Heart left ventricle (tissue), 16 donors: ENCODE measurements at regions not wholly inside any gene's neighbourhood (a gene's known extent, or its start where the extent isn't known, plus 50 kb on each side); places are given as distances from the start of the nearest gene placed in this dataset.

Experiments
- ATAC-seq, 4 donors: fragments of 200-7000 bp; cut with Tn5 transposase; one replicate each; pipeline ENCODE4 v1.9.1; 2020 to 2022; ENCODE audit warnings: moderate library complexity in 4 of 4, mild to moderate bottlenecking in 3 of 4, moderate number of reproducible peaks in 1 of 4
- DNase-seq, 5 donors: peaks; one replicate each; pipeline ENCODE4 v3.0.0-alpha.2; 2020
- H3K27ac ChIP-seq, 12 donors: fragments of 200-600 bp; sonication (generic) in 4 of 12; one replicate each; pipeline versions ENCODE4 v1.5.0 to v1.8.0; 2016 to 2022; ENCODE audit warnings: mild to moderate bottlenecking in 2 of 12
- H3K27me3 ChIP-seq, 9 donors: fragments of 200-600 bp; sonication (generic) in 2 of 9; one replicate each; pipeline versions ENCODE4 v1.5.1 to v1.8.0; 2016 to 2022; ENCODE audit warnings: mild to moderate bottlenecking in 3 of 9
- H3K36me3 ChIP-seq, 9 donors: fragments of 200-600 bp; sonication (generic) in 2 of 9; one replicate each; pipeline versions ENCODE4 v1.5.0 to v1.8.0; 2018 to 2022; ENCODE audit warnings: mild to moderate bottlenecking in 2 of 9
- H3K4me1 ChIP-seq, 12 donors: fragments of 200-600 bp; sonication (generic) in 4 of 12; one replicate each; pipeline versions ENCODE4 v1.5.0 to v1.8.0; 2016 to 2022; ENCODE audit warnings: mild to moderate bottlenecking in 3 of 12
- H3K4me3 ChIP-seq, 12 donors: fragments of 200-600 bp; sonication (generic) in 4 of 12; one replicate each; pipeline versions ENCODE4 v1.5.0 to v1.8.0; 2017 to 2022; ENCODE audit warnings: mild to moderate bottlenecking in 9 of 12, moderate library complexity in 4 of 12
- H3K9me3 ChIP-seq, 12 donors: fragments of 200-600 bp; sonication (generic) in 4 of 12; one replicate each; pipeline versions ENCODE4 v1.5.0 to v1.8.0; 2016 to 2022; ENCODE audit warnings: mild to moderate bottlenecking in 1 of 12
- CTCF ChIP-seq, 12 donors: fragments of 200-600 bp; sonication (generic) in 4 of 12; IDR thresholded peaks; one replicate each; pipeline versions ENCODE4 v1.5.0 to v1.8.0; 2018 to 2022; ENCODE audit warnings: antibody characterized with exemption in 12 of 12, mild to moderate bottlenecking in 5 of 12
- POLR2A ChIP-seq, 2 donors: fragments of 450-650 bp; IDR thresholded peaks; one replicate each; pipeline ENCODE4 v1.6.1; 2017; ENCODE audit warnings: antibody characterized with exemption in 2 of 2, mild to moderate bottlenecking in 2 of 2, moderate library complexity in 2 of 2
- WGBS, 4 donors: extraction: QIAGEN DNeasy Blood & Tissue Kit in 2 of 4; methylation state at CpG; one replicate each; pipeline versions ENCODE4 v1.1.5 to v1.1.7; 2013 to 2018; 5-methylcytosine and 5-hydroxymethylcytosine counted together
- intact Hi-C, 10 donors: fragments of 100-400 bp; cut with DNase I; formaldehyde crosslinking; loops; one replicate each; pipeline versions ENCODE4 v1.11.1 to v1.14.2; 2022
- donor health status: ischemic (EF 13 %, LVEDD 7.1; RV severe dilation, severe dysfunction).
- donor health status: healthy with polysubstance abuse.
- donor health status: DM: no; HTN: yes; CAD: no.
- donor health status: DM: no; HTN: no; CAD: no.
- donor health status: ischemic (EF 25% LVEDD 6.9; RV normal size, moderate dysfunction).
- donor health status: ischemic (EF 25% LVEDD 5.7; RV mildly dilated, moderate dysfunction).
- donor health status: healthy.
- donor health status: DM: yes; HTN: yes; CAD: no.
- donor health status: ischemic (EF 35%, LVEDD 5.7; RV mildly dilated, moderate dysfunction).
- donor health status: nonischemic (EF 11% LVEDD 7.7; RV severe dilation, severe dysfunction).
- donor health status: DM: yes; HTN: yes; CAD: no.
- donor health status: PGD.
- donor health status: ischemic (EF 29% LVEDD 5.4; RV normal size, mild dysfunction).
- donor health status: nonischemic (EF 23%, LVEDD 6.1; RV moderate dilation, normal function).

GRCh38 chr2:54387059-54387991 lies 68.8 kb upstream of the SPTBN1 start:
- peak in 4 of 5 donors; percentile 75 to 79 (median 78) for DNase-seq
- TF ChIP-seq POLR2A (IDR thresholded peaks at IDR 0.05) (no peak), CTCF (IDR thresholded peaks at IDR 0.05) (peak in 5 of 12 donors; percentile 23 to 44 (median 29))
- Histone ChIP-seq H3K9me3 (no peaks in the 10 kb centered on the region), H3K36me3 (no peaks in the 10 kb centered on the region), H3K4me1 (peaks cover 0 to 63% (median 32%) of the 10 kb centered on the region in 12 donors), H3K27ac (peak overlapping the region; percentile 68 to 92 (median 86)), H3K27me3 (no peaks in the 10 kb centered on the region), H3K4me3 (no peak overlapping the region)
- intact Hi-C loops: no loop called here
- 35 to 55% (median 45%) methylated on average over 7 of the region's 7 CpGs for WGBS, 4 donors
- peak; percentile 78 to 93 (median 91) for ATAC-seq

GRCh38 chr2:54388076-54388475 lies 68.1 kb upstream of the SPTBN1 start:
- Histone ChIP-seq H3K4me3 (no peak overlapping the region), H3K9me3 (no peaks in the 10 kb centered on the region), H3K4me1 (peaks cover 0 to 63% (median 32%) of the 10 kb centered on the region in 12 donors), H3K36me3 (no peaks in the 10 kb centered on the region), H3K27me3 (no peaks in the 10 kb centered on the region), H3K27ac (peak overlapping the region; percentile 38 to 92 (median 86))
- ATAC-seq (no peak), DNase-seq (no peak)
- intact Hi-C loops: no loop called here
- 87 to 91% (median 91%) methylated on average over 3 to 5 of the region's 5 CpGs for WGBS, 4 donors
- no peak for TF ChIP-seq POLR2A (IDR thresholded peaks at IDR 0.05)
- no peak for TF ChIP-seq CTCF (IDR thresholded peaks at IDR 0.05)

DNA sequence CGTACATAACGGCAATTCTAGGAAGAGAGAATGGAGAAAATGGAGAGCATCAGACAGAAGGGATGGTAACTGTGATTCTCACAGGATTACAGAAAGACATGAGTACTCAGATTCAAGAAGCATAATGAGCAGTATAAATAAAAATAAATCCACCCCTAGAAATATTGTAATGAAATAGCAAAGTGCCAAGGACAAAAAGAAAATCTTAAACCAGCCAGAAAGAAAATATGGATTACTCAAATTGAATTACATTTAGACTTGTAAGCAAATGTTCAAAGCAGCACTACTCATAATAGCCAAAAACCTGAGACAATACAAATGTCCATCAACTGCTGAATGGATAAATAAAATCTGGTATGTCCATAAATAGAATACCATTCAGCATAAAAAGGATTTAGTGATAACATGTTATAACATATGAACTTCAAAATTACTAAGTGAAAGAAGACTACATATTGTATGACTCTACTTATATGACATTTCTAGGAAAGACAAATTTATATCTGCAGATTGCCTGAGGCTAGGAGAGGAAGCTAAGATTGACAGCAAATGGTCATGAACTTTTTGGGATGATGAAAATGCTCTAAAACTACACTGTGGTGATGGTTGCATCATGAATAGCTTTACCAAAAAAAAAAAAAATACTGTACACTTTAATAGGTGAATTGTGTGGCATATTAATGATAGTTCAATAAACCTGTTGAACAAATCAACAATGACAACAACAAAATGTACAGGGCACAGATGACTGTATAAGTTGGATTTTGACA lies 63.4 kb upstream of the SPTBN1 start:
- Histone ChIP-seq H3K4me1 (peaks cover 0 to 39% (median 18%) of the 10 kb centered on the region in 12 donors), H3K4me3 (no peak overlapping the region), H3K9me3 (peaks cover 0 to 4% (median 0%) of the 10 kb centered on the region in 12 donors), H3K27me3 (no peaks in the 10 kb centered on the region), H3K36me3 (no peaks in the 10 kb centered on the region), H3K27ac (no peak overlapping the region)
- TF ChIP-seq CTCF (IDR thresholded peaks at IDR 0.05) (no peak), POLR2A (IDR thresholded peaks at IDR 0.05) (no peak)
- intact Hi-C loops: no loop called here
- no peak for ATAC-seq
- no peak for DNase-seq
- 97 to 99% (median 97%) methylated on average over 2 of the region's 2 CpGs for WGBS, 4 donors

GRCh38 chr2:54394392-54394791 lies 61.7 kb upstream of the SPTBN1 start:
- TF ChIP-seq POLR2A (IDR thresholded peaks at IDR 0.05) (no peak), CTCF (IDR thresholded peaks at IDR 0.05) (no peak)
- Histone ChIP-seq H3K36me3 (no peaks in the 10 kb centered on the region), H3K4me3 (peak overlapping the region in 2 of 12 donors; percentile 7 to 12), H3K27ac (peak overlapping the region in 9 of 12 donors; percentile 1 to 59 (median 40)), H3K9me3 (peaks cover 0 to 4% (median 0%) of the 10 kb centered on the region in 12 donors), H3K27me3 (no peaks in the 10 kb centered on the region), H3K4me1 (peaks cover 0 to 24% (median 9%) of the 10 kb centered on the region in 12 donors)
- ATAC-seq (peak in 2 of 4 donors; percentile 42 to 57), DNase-seq (no peak)
- WGBS, 4 donors: 41 to 52% (median 46%) methylated on average over 5 of the region's 5 CpGs
- intact Hi-C loops: no loop called here
